Colonic mucosa (tissue), 4 donors: ENCODE measurements at regions not wholly inside any gene's neighbourhood (a gene's known extent, or its start where the extent isn't known, plus 50 kb on each side); places are given as distances from the start of the nearest gene placed in this dataset.
"Not testable (repeated sequence)": the region's sequence is repeated elsewhere in the genome, so short reads cannot be mapped to it uniquely, and the experiment has no call there.

ENCODE experiments used
- DNase-seq: peaks from one replicate; pipeline ENCODE4 v3.0.0-alpha.2; 2020
- H3K27ac ChIP-seq: fragments of 200-600 bp; one replicate; pipeline ENCODE4 v1.8.0; 2021
- H3K27me3 ChIP-seq: fragments of 200-600 bp; one replicate; pipeline ENCODE4 v1.8.0; 2021
- H3K36me3 ChIP-seq: fragments of 200-600 bp; one replicate; pipeline ENCODE4 v1.8.0; 2021
- H3K4me1 ChIP-seq: fragments of 200-600 bp; one replicate; pipeline ENCODE4 v1.8.0; 2021; ENCODE audit warnings: mild to moderate bottlenecking
- H3K4me3 ChIP-seq: fragments of 200-600 bp; one replicate; pipeline ENCODE4 v1.8.0; 2021
- H3K9ac ChIP-seq, 2 donors: one replicate each; pipeline ENCODE4 v1.7.0; 2013; ENCODE audit warnings: control low read depth in 2 of 2, low read depth in 2 of 2, low read length in 2 of 2
- H3K9me3 ChIP-seq: fragments of 200-600 bp; one replicate; pipeline ENCODE4 v1.8.0; 2021
- intact Hi-C: fragments of 100-400 bp; cut with DNase I; formaldehyde crosslinking; loops from one replicate; pipeline ENCODE4 v1.14.1; 2022
- TF ChIP-seq, protein P1 (sequence below): fragments of 200-600 bp; IDR thresholded peaks from one replicate; pipeline ENCODE4 v1.8.0; 2022; ENCODE audit warnings: antibody characterized with exemption, mild to moderate bottlenecking
- donor health status: healthy.
- donor health status: DM: no; HTN: no; CAD: no.
- donor health status: DM: no; HTN: no; CAD: no.

DNA sequence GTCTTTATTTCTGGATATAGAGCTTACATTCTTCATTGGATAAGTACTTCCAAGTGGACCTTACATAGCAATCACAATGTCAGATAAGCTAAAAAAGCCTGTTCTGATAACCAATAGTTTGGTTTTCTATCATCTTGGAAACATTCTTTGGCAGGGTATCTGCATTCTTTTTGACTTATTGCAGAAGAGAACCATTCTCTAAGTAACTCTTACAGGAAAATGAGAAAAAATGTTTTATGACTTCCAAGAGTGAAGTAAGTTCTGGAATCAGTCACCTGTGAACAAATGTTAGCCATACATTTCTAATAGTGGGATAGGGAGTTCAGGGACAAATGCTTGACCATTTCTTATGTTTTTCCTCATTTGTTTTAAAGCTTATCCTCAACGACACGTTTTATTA is 564.0 kb downstream of the CD109 start:
- no peak overlapping the region for H3K27ac ChIP-seq
- intact Hi-C loops, result no loop called here
- no peak for DNase-seq
- no peaks in the 10 kb centered on the region for H3K4me1 ChIP-seq
- H3K36me3 ChIP-seq, result no peaks in the 10 kb centered on the region
- H3K9ac ChIP-seq, result no peak overlapping the region
- no peaks in the 10 kb centered on the region for H3K9me3 ChIP-seq
- no peaks in the 10 kb centered on the region for H3K27me3 ChIP-seq
- TF ChIP-seq, protein P1, sequence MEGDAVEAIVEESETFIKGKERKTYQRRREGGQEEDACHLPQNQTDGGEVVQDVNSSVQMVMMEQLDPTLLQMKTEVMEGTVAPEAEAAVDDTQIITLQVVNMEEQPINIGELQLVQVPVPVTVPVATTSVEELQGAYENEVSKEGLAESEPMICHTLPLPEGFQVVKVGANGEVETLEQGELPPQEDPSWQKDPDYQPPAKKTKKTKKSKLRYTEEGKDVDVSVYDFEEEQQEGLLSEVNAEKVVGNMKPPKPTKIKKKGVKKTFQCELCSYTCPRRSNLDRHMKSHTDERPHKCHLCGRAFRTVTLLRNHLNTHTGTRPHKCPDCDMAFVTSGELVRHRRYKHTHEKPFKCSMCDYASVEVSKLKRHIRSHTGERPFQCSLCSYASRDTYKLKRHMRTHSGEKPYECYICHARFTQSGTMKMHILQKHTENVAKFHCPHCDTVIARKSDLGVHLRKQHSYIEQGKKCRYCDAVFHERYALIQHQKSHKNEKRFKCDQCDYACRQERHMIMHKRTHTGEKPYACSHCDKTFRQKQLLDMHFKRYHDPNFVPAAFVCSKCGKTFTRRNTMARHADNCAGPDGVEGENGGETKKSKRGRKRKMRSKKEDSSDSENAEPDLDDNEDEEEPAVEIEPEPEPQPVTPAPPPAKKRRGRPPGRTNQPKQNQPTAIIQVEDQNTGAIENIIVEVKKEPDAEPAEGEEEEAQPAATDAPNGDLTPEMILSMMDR, result no peak
- no peak overlapping the region for H3K4me3 ChIP-seq

DNA sequence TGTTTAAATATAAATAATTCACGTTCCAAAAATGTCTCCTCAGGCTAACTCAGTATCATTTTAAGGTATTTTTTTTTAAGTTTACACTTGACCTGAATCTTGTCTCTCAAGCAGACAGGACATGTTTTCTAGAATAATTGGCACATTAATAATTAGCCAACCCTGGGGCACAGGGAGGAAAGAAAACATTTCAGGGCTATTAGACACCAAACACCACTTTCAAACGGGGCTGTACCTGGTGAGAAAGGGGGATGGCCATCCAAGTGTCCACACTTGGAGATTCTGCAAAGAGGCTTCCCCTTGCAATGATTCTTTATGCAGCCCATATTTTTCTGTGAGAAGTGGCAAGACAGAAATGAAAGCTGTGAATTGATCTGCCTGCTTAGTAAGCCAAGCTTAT is 560.8 kb downstream of the CD109 start:
- intact Hi-C loops, result no loop called here
- Histone ChIP-seq H3K4me1 (no peaks in the 10 kb centered on the region), H3K9ac (no peak overlapping the region), H3K9me3 (no peaks in the 10 kb centered on the region), H3K27me3 (no peaks in the 10 kb centered on the region), H3K27ac (no peak overlapping the region), H3K36me3 (no peaks in the 10 kb centered on the region), H3K4me3 (no peak overlapping the region)
- DNase-seq, result no peak
- TF ChIP-seq, protein P1, result no peak

DNA sequence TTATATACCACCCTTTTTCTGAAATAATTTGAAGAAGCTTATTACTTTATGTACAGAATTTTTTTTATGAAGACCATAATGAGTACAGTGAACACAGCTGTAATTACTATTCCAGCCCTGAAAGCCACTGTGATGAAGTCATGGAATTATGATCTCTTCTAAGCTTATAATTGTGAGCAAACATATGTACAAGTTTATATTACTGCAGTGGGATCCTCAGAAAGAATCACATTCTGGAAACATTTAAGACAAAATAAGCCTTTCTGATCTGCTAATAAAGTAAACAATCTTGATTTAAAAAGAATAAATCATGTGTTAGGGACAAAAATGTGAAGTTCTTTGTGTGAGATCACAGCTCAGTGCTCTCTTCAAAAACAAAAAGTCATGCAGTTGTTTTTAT is 560.4 kb downstream of the CD109 start:
- Histone ChIP-seq H3K4me1 (no peaks in the 10 kb centered on the region), H3K36me3 (no peaks in the 10 kb centered on the region), H3K4me3 (no peak overlapping the region), H3K9me3 (no peaks in the 10 kb centered on the region), H3K9ac (no peak overlapping the region), H3K27ac (no peak overlapping the region), H3K27me3 (no peaks in the 10 kb centered on the region)
- TF ChIP-seq, protein P1, result no peak
- no peak for DNase-seq
- intact Hi-C loops, result no loop called here

DNA sequence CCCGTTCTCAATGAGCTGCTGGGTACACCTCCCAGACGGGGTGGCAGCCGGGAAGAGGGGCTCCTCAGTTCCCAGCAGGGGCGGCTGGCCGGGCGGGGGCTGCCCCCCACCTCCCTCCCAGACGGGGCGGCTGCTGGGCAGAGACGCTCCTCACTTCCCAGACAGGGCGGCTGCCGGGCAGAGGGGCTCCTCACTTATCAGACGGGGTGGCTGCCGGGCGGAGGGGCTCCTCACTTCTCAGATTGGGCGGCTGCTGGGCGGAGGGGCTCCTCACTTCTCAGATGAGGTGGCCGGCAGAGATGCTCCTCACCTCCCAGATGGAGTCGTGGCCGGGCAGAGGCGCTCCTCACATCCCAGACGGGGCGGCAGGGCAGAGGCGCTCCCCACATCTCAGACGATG is 559.0 kb downstream of the CD109 start:
- H3K27ac ChIP-seq, DNase-seq, H3K27me3 ChIP-seq, H3K4me3 ChIP-seq, H3K36me3 ChIP-seq, H3K9me3 ChIP-seq, H3K9ac ChIP-seq, H3K4me1 ChIP-seq, intact Hi-C loops: not testable (repeated sequence)

DNA sequence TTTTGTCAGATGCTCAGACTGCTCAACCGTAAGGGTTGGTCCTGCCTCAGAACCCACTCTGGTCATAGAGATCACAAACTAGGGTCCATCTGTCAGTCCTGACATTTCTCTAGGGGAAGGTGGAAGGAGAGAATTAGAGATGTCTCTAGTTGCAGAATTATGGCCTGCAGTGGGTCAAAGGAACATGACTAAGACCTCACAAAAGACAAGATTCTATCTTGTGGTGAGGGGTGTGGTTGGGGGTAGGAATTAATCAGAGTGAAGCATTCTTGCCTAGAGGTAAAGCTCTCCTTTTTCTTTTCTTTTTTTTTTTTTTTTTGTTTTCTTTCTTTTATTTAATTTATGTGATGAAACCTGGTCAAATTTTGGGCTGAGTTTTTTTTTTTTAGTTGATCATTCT is 558.1 kb downstream of the CD109 start:
- H3K9me3 ChIP-seq, H3K36me3 ChIP-seq, H3K4me1 ChIP-seq, H3K27me3 ChIP-seq, intact Hi-C loops, H3K27ac ChIP-seq, DNase-seq, H3K4me3 ChIP-seq, H3K9ac ChIP-seq: not testable (repeated sequence)

DNA sequence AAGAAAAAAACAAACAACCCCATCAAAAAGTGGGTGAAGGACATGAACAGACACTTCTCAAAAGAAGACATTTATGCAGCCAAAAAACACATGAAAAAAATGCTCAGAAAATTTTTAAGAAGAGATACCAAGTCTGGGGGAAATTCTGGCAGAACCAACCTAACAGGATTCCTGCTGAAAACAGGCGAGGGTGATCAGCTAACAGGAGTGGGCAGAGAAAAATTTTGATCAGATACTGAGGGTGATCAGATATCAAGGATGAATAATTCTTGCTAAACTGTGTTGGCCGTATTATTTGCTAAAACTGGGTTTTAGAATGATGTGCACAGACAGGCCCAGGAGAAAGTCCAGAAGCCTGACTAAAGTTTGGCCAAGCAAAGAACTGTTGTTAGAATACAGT is 557.3 kb downstream of the CD109 start:
- H3K9ac ChIP-seq, result no peak overlapping the region
- H3K9me3 ChIP-seq, result no peaks in the 10 kb centered on the region
- no peaks in the 10 kb centered on the region for H3K36me3 ChIP-seq
- intact Hi-C loops, result no loop called here
- H3K4me3 ChIP-seq, result no peak overlapping the region
- TF ChIP-seq, protein P1, result no peak
- H3K4me1 ChIP-seq, result no peaks in the 10 kb centered on the region
- no peak for DNase-seq
- H3K27me3 ChIP-seq, result no peaks in the 10 kb centered on the region
- no peak overlapping the region for H3K27ac ChIP-seq
